Chondrocyte (in vitro differentiated cells): ENCODE measurements at regions not wholly inside any gene's neighbourhood (a gene's known extent, or its start where the extent isn't known, plus 50 kb on each side); places are given as distances from the start of the nearest gene placed in this dataset.

ENCODE experiments used
- DNase-seq: peaks from one replicate; pipeline ENCODE4 v3.0.0; 2021; ENCODE audit warnings: mixed read lengths, low spot score
- H3K27ac Mint-ChIP-seq: one replicate; pipeline ENCODE4 v1.8.0; 2021; ENCODE audit warnings: mild to moderate bottlenecking, moderate library complexity, mixed read lengths; ENCODE audit not compliant: unreplicated experiment
- H3K27me3 Mint-ChIP-seq: 2 replicates; pipeline ENCODE4 v1.8.0; 2021; ENCODE audit warnings: low read depth, mixed read lengths
- H3K36me3 Mint-ChIP-seq: 2 replicates; pipeline ENCODE4 v1.8.0; 2021; ENCODE audit warnings: low read depth, mixed read lengths
- H3K4me1 Mint-ChIP-seq: 2 replicates; pipeline ENCODE4 v1.8.0; 2021; ENCODE audit warnings: low read depth, mild to moderate bottlenecking, mixed read lengths
- H3K4me3 Mint-ChIP-seq: one replicate; pipeline ENCODE4 v1.8.0; 2021; ENCODE audit warnings: mild to moderate bottlenecking, moderate library complexity, mixed read lengths; ENCODE audit not compliant: unreplicated experiment
- H3K9me3 Mint-ChIP-seq: 2 replicates; pipeline ENCODE4 v1.8.0; 2021; ENCODE audit warnings: low read depth, mixed read lengths
- CTCF ChIP-seq: fragments of 200-600 bp; sonication (generic); IDR thresholded peaks from 2 replicates; pipeline ENCODE4 v1.5.0; 2021; ENCODE audit warnings: antibody characterized with exemption, mild to moderate bottlenecking, moderate library complexity

DNA sequence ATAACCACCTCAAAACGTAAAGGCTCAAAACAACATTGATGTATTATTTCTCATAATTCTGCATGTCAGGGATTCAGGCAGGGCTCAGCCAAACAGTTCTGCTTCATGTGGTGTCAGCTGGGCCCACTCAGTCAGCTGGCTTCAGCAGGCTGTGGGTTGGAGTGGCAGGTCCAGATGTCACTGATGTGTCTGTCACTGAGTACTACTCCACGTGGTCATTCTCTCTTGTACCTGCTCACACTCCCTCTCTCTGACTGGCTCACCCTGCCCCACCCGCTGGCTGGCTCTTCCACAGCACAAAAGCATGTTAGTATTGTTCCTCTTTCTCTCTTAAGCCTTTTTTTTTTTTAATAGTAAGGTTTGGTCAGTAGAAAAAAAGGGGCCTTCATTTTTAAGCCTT is 182.4 kb downstream of the DICER1 start:
- DNase-seq: no peak
- H3K36me3 Mint-ChIP-seq: peaks cover 2% of the 10 kb centered on the region
- peaks cover 3% of the 10 kb centered on the region for H3K27me3 Mint-ChIP-seq
- no peak overlapping the region for H3K4me3 Mint-ChIP-seq
- peaks cover 4% of the 10 kb centered on the region for H3K9me3 Mint-ChIP-seq
- TF ChIP-seq CTCF: no peak
- H3K4me1 Mint-ChIP-seq: peaks cover 14% of the 10 kb centered on the region
- H3K27ac Mint-ChIP-seq: no peak overlapping the region

DNA sequence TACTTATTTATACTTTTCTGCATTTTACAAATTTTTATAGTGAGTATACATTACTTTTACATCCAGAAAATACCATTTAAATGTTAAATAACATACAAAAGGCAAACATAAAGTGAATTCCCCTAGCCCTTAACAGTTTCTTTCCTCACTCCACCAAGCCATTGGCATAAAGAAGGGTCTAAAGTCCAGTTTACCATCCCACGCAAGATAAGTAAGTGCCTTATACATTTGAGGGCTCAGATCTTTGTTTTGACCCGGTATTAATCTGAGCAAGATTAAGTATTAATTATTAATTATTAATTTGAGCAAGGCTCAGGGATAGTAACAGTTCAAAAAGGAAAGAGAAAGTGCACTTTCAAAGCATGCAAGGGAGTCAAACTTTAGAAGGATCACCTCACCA is 182.9 kb downstream of the DICER1 start:
- H3K4me1 Mint-ChIP-seq: peaks cover 14% of the 10 kb centered on the region
- peaks cover 4% of the 10 kb centered on the region for H3K9me3 Mint-ChIP-seq
- peaks cover 3% of the 10 kb centered on the region for H3K27me3 Mint-ChIP-seq
- DNase-seq: no peak
- no peak overlapping the region for H3K4me3 Mint-ChIP-seq
- TF ChIP-seq CTCF: no peak
- no peak overlapping the region for H3K27ac Mint-ChIP-seq
- peaks cover 2% of the 10 kb centered on the region for H3K36me3 Mint-ChIP-seq

- H3K4me3 Mint-ChIP-seq: no peak overlapping the region
- peaks cover 4% of the 10 kb centered on the region for H3K9me3 Mint-ChIP-seq
- no peak for TF ChIP-seq CTCF
- peaks cover 2% of the 10 kb centered on the region for H3K36me3 Mint-ChIP-seq
- H3K27me3 Mint-ChIP-seq: no peaks in the 10 kb centered on the region
- H3K27ac Mint-ChIP-seq: peak overlapping the region; percentile 86
- peaks cover 14% of the 10 kb centered on the region for H3K4me1 Mint-ChIP-seq
- no peak for DNase-seq
Observed at GRCh38 chr14:94971750-94972149, 185.6 kb downstream of the DICER1 start.

- H3K4me1 Mint-ChIP-seq: peaks cover 14% of the 10 kb centered on the region
- H3K9me3 Mint-ChIP-seq: peaks cover 4% of the 10 kb centered on the region
- H3K4me3 Mint-ChIP-seq: no peak overlapping the region
- peaks cover 2% of the 10 kb centered on the region for H3K36me3 Mint-ChIP-seq
- no peaks in the 10 kb centered on the region for H3K27me3 Mint-ChIP-seq
- no peak for DNase-seq
- peak overlapping the region; percentile 86 for H3K27ac Mint-ChIP-seq
- no peak for TF ChIP-seq CTCF
Observed at GRCh38 chr14:94970941-94971730, 186.2 kb downstream of the DICER1 start.

- H3K36me3 Mint-ChIP-seq: peaks cover 2% of the 10 kb centered on the region
- H3K27me3 Mint-ChIP-seq: no peaks in the 10 kb centered on the region
- no peak overlapping the region for H3K27ac Mint-ChIP-seq
- H3K9me3 Mint-ChIP-seq: peaks cover 4% of the 10 kb centered on the region
- peaks cover 9% of the 10 kb centered on the region for H3K4me1 Mint-ChIP-seq
- TF ChIP-seq CTCF: no peak
- no peak overlapping the region for H3K4me3 Mint-ChIP-seq
- DNase-seq: no peak
Observed at GRCh38 chr14:94969766-94970165, 187.6 kb downstream of the DICER1 start.
